HepG2 (cell line): ENCODE measurements at regions not wholly inside any gene's neighbourhood (a gene's known extent, or its start where the extent isn't known, plus 50 kb on each side); places are given as distances from the start of the nearest gene placed in this dataset.

Source experiments
- ATAC-seq: fragments of 200-7000 bp; cut with Tn5 transposase; 3 replicates; pipeline ENCODE4 v1.9.1; 2020; ENCODE audit warnings: mild to moderate bottlenecking, moderate library complexity
- BruUV-seq: library from RNA; stranded (reverse); fragments of 400-500 nt; replicated peaks from 2 replicates; lab custom pipeline; 2021; lab: Mats Ljungman, UMichigan
- CTCF ChIA-PET: fragments of 300-600 bp; formaldehyde crosslinking; extraction: SDS; loops from one replicate; lab custom pipeline; 2021; ENCODE audit warnings: low total read pairs, inconsistent platforms, low intra/inter-chr PET ratio; lab: Yijun Ruan, JAX
- POLR2A ChIA-PET: fragments of 350-600 bp; sonication (Branson Sonifier 250); formaldehyde crosslinking; loops from one replicate; lab custom pipeline; 2020; ENCODE audit warnings: antibody characterized with exemption, inconsistent platforms; lab: Yijun Ruan, JAX
- DNase-seq: peaks from one replicate; pipeline ENCODE4 v3.0.0-alpha.2; 2015; ENCODE audit warnings: low spot score
- FAIRE-seq: peaks from 3 replicates; lab custom pipeline; 2011; peaks lifted over from hg19 to GRCh38; lab: Jason Lieb, UNC
- H2AFZ ChIP-seq: one replicate; pipeline ENCODE4 v1.6.1; 2011; ENCODE audit warnings: low read length, inconsistent platforms
- H3K27ac ChIP-seq: fragments of 300-600 bp; 3 replicates; pipeline ENCODE4 v1.8.0; 2011; ENCODE audit warnings: mixed run types, mild to moderate bottlenecking, mixed read lengths, low read length, inconsistent platforms; ENCODE audit not compliant: insufficient read depth; ENCODE audit errors: extremely low read length
- H3K27me3 ChIP-seq, 2 experiments: fragments of 200-600 bp in 1 of 2; 2 replicates in 1 of 2; 3 replicates in 1 of 2; pipeline versions ENCODE4 v1.6.0 to v1.8.0; 2011; ENCODE audit warnings: low read length in 2 of 2, mild to moderate bottlenecking in 2 of 2, moderate library complexity in 2 of 2, inconsistent platforms in 1 of 2; ENCODE audit not compliant: insufficient read depth in 2 of 2, control insufficient read depth in 1 of 2
- H3K36me3 ChIP-seq, 2 experiments: fragments of 200-600 bp in 1 of 2; replicated peaks in 1 of 2; 2 replicates in 1 of 2; 3 replicates in 1 of 2; pipeline versions ENCODE4 v1.5.1 to v1.8.0; 2011; ENCODE audit warnings: low read length in 2 of 2, inconsistent platforms in 1 of 2; ENCODE audit not compliant: insufficient read depth in 2 of 2, control insufficient read depth in 1 of 2
- H3K4me1 ChIP-seq: 2 replicates; pipeline ENCODE4 v1.5.1; 2012; ENCODE audit warnings: low read length, inconsistent platforms; ENCODE audit not compliant: insufficient read depth
- H3K4me2 ChIP-seq: 2 replicates; pipeline ENCODE4 v1.6.0; 2011; ENCODE audit warnings: low read depth, low read length, inconsistent platforms
- H3K4me3 ChIP-seq, 3 experiments: fragments of 200-600 bp in 1 of 3; sonication (generic), shearing (Covaris generic) in 1 of 3; replicated peaks in 1 of 3; 2 replicates each; pipeline ENCODE4 v1.5.1; 2011 to 2016; ENCODE audit warnings: low read length in 3 of 3, inconsistent platforms in 2 of 3, low read depth in 2 of 3, mild to moderate bottlenecking in 2 of 3, control low read depth in 1 of 3, mixed read lengths in 1 of 3; ENCODE audit not compliant: insufficient read depth in 1 of 3
- H3K79me2 ChIP-seq: one replicate; pipeline ENCODE4 v1.6.1; 2011; ENCODE audit warnings: low read length, inconsistent platforms; ENCODE audit not compliant: insufficient read depth
- H3K9ac ChIP-seq: 2 replicates; pipeline ENCODE4 v1.6.0; 2011; ENCODE audit warnings: mild to moderate bottlenecking, low read depth, low read length, inconsistent platforms; ENCODE audit not compliant: insufficient read depth
- H3K9me3 ChIP-seq: 2 replicates; pipeline ENCODE4 v1.5.1; 2012; ENCODE audit warnings: mild to moderate bottlenecking, low read length
- H4K20me1 ChIP-seq: 2 replicates; pipeline ENCODE4 v1.6.0; 2011; ENCODE audit warnings: inconsistent platforms, mild to moderate bottlenecking, low read length, moderate library complexity; ENCODE audit not compliant: insufficient read depth
- ATRX ChIP-seq: sonication (generic); formaldehyde crosslinking; IDR thresholded peaks from 2 replicates; pipeline ENCODE4 v1.4.0; 2020; ENCODE audit warnings: missing genetic modification reagents, borderline replicate concordance
- CBX2 ChIP-seq, 2 experiments: fragments of 200-600 bp in 1 of 2; sonication (generic); formaldehyde crosslinking in 1 of 2; IDR thresholded peaks; 2 replicates each; pipeline versions ENCODE4 v1.7.0 to v1.8.1; 2018 to 2022; ENCODE audit warnings: low read depth in 2 of 2, low read length in 1 of 2, mild to moderate bottlenecking in 1 of 2, missing genetic modification reagents in 1 of 2
- DPF2 ChIP-seq: sonication (generic); formaldehyde crosslinking; IDR thresholded peaks from 2 replicates; pipeline ENCODE4 v1.4.0; 2020; ENCODE audit warnings: mild to moderate bottlenecking, low read depth, missing genetic modification reagents, borderline replicate concordance
- FOSL1 ChIP-seq: sonication (generic); formaldehyde crosslinking; IDR thresholded peaks from 2 replicates; pipeline ENCODE4 v1.9.0; 2021; ENCODE audit warnings: missing genetic modification reagents, borderline replicate concordance
- MTA1 ChIP-seq: sonication (generic); formaldehyde crosslinking; IDR thresholded peaks from 2 replicates; pipeline ENCODE4 v1.4.0; 2020; ENCODE audit warnings: missing genetic modification reagents, mild to moderate bottlenecking, borderline replicate concordance
- NR1H2 ChIP-seq: sonication (generic); formaldehyde crosslinking; IDR thresholded peaks from 2 replicates; pipeline ENCODE4 v1.8.1; 2022; ENCODE audit warnings: low read depth, missing genetic modification reagents, borderline replicate concordance
- POLR2A ChIP-seq, 2 experiments: IDR thresholded peaks; 2 replicates each; pipeline ENCODE4 v1.6.1; 2011; ENCODE audit warnings: low read depth in 2 of 2, low read length in 2 of 2, mild to moderate bottlenecking in 1 of 2, moderate library complexity in 1 of 2; ENCODE audit not compliant: insufficient read depth in 1 of 2
- RELA ChIP-seq: sonication (generic); formaldehyde crosslinking; IDR thresholded peaks from 2 replicates; pipeline ENCODE4 v1.4.0; 2020; ENCODE audit warnings: missing genetic modification reagents
- SMYD3 ChIP-seq: sonication (generic); formaldehyde crosslinking; IDR thresholded peaks from 2 replicates; pipeline ENCODE4 v1.8.1; 2023; ENCODE audit warnings: mild to moderate bottlenecking, missing genetic modification reagents
- SRF ChIP-seq: IDR thresholded peaks from 2 replicates; pipeline ENCODE4 v1.6.1; 2011; ENCODE audit warnings: mild to moderate bottlenecking, low read depth, low read length, moderate library complexity
- TGIF2 ChIP-seq: IDR thresholded peaks from 2 replicates; pipeline ENCODE4 v1.6.1; 2016; ENCODE audit warnings: control low read depth, missing compliant biosample characterization
- ZNF484 ChIP-seq: sonication (generic); formaldehyde crosslinking; IDR thresholded peaks from 2 replicates; pipeline ENCODE4 v1.5.1; 2020; ENCODE audit warnings: mild to moderate bottlenecking, low read depth, missing genetic modification reagents, borderline replicate concordance
- ZNF552 ChIP-seq: sonication (generic); formaldehyde crosslinking; IDR thresholded peaks from 2 replicates; pipeline ENCODE4 v1.9.0; 2022; ENCODE audit warnings: missing genetic modification reagents, mild to moderate bottlenecking, borderline replicate concordance
- ZNF563 ChIP-seq: sonication (generic); formaldehyde crosslinking; IDR thresholded peaks from 2 replicates; pipeline ENCODE4 v1.8.0; 2022; ENCODE audit warnings: mild to moderate bottlenecking, moderate library complexity, missing genetic modification reagents
- ZNF616 ChIP-seq: sonication (generic); formaldehyde crosslinking; IDR thresholded peaks from 2 replicates; pipeline ENCODE4 v1.5.0; 2020; ENCODE audit warnings: low read depth, mild to moderate bottlenecking, missing genetic modification reagents
- ZNF629 ChIP-seq: sonication (generic); formaldehyde crosslinking; conservative IDR thresholded peaks from 2 replicates; pipeline ENCODE4 v1.5.0; 2020; ENCODE audit warnings: missing genetic modification reagents
- ZNF652 ChIP-seq: IDR thresholded peaks from 2 replicates; pipeline ENCODE4 v1.6.1; 2016; ENCODE audit warnings: low read depth, borderline replicate concordance
- ZNF670 ChIP-seq: sonication (generic); formaldehyde crosslinking; IDR thresholded peaks from 2 replicates; pipeline ENCODE4 v1.8.0; 2022; ENCODE audit warnings: mild to moderate bottlenecking, missing genetic modification reagents, borderline replicate concordance
- ZNF790 ChIP-seq: sonication (generic); formaldehyde crosslinking; IDR thresholded peaks from 2 replicates; pipeline ENCODE4 v1.8.0; 2022; ENCODE audit warnings: missing genetic modification reagents, mild to moderate bottlenecking, borderline replicate concordance
- ZNF841 ChIP-seq: sonication (generic); formaldehyde crosslinking; IDR thresholded peaks from 2 replicates; pipeline ENCODE4 v1.8.1; 2023; ENCODE audit warnings: missing genetic modification reagents, borderline replicate concordance
- ZSCAN31 ChIP-seq: sonication (generic); formaldehyde crosslinking; IDR thresholded peaks from 2 replicates; pipeline ENCODE4 v1.5.0; 2020; ENCODE audit warnings: low read depth, mild to moderate bottlenecking, missing genetic modification reagents
- WGBS: methylation state at CpG from one replicate; pipeline ENCODE4 v1.1.6; 2017; ENCODE audit warnings: low lambda C conversion rate; 5-methylcytosine and 5-hydroxymethylcytosine counted together
- in situ Hi-C: cut with HindIII; loops from 2 replicates; pipeline ENCODE4 v1.10.0; 2017; ENCODE audit warnings: low pct_unique_long_range_greater_than_20kb; ENCODE audit not compliant: extremely low pct_ligation_motif_present
- intact Hi-C: fragments of 100-400 bp; cut with micrococcal nuclease; formaldehyde crosslinking; loops from one replicate; pipeline ENCODE4 v1.10.0; 2022; ENCODE audit not compliant: unreplicated experiment
- TF ChIP-seq, protein P1 (sequence below): sonication (generic); formaldehyde crosslinking; IDR thresholded peaks from 2 replicates; pipeline ENCODE4 v1.4.0; 2020; ENCODE audit warnings: missing genetic modification reagents
- TF ChIP-seq, protein P2 (sequence below): sonication (generic); formaldehyde crosslinking; IDR thresholded peaks from 2 replicates; pipeline ENCODE4 v1.4.0; 2020; ENCODE audit warnings: missing genetic modification reagents, borderline replicate concordance

DNA sequence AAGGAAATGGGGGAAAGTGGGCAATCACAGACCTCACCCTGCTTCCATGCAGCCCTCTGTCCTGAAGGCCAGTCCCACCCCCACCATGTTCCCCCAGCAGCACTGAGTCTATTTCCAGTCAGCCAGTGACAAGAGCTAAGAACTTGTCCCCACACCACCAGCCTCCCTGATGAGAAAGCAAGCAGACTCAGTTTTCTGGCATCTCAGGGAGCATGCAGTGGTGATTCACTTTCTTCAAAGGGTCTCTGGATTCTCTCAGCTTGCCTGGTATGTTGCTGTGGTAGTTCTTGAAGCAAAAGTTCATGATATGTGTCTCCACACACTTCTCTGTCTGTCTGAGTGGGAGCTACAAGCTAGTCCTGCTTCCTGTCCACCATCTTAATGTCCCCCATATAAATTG is 799.9 kb upstream of the TYRP1 start (continued):
- TF ChIP-seq, protein P1, sequence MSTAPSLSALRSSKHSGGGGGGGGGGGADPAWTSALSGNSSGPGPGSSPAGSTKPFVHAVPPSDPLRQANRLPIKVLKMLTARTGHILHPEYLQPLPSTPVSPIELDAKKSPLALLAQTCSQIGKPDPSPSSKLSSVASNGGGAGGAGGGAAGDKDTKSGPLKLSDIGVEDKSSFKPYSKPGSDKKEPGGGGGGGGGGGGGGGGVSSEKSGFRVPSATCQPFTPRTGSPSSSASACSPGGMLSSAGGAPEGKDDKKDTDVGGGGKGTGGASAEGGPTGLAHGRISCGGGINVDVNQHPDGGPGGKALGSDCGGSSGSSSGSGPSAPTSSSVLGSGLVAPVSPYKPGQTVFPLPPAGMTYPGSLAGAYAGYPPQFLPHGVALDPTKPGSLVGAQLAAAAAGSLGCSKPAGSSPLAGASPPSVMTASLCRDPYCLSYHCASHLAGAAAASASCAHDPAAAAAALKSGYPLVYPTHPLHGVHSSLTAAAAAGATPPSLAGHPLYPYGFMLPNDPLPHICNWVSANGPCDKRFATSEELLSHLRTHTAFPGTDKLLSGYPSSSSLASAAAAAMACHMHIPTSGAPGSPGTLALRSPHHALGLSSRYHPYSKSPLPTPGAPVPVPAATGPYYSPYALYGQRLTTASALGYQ (CRISPR knock-in tag) = no peak
- no peak for TF ChIP-seq ZNF790
- TF ChIP-seq POLR2A (IDR thresholded peaks at IDR 0.05; ENCODE audit: insufficient read depth in 1 of 2, low read depth in 2 of 2, low read length in 2 of 2) = no peak
- no peak for TF ChIP-seq ZNF629 (CRISPR knock-in tag)
- TF ChIP-seq SRF = no peak
- TF ChIP-seq TGIF2 (CRISPR knock-in tag) = no peak
- TF ChIP-seq MTA1 (CRISPR knock-in tag) = no peak
- no peak for TF ChIP-seq RELA (CRISPR knock-in tag)
- no peak for TF ChIP-seq ZNF563 (CRISPR knock-in tag)
- no peak for TF ChIP-seq SMYD3 (CRISPR knock-in tag)
- no peak for TF ChIP-seq ZNF841 (CRISPR knock-in tag)
- no peak for TF ChIP-seq ATRX
- no peak for TF ChIP-seq ZSCAN31 (CRISPR knock-in tag)

DNA sequence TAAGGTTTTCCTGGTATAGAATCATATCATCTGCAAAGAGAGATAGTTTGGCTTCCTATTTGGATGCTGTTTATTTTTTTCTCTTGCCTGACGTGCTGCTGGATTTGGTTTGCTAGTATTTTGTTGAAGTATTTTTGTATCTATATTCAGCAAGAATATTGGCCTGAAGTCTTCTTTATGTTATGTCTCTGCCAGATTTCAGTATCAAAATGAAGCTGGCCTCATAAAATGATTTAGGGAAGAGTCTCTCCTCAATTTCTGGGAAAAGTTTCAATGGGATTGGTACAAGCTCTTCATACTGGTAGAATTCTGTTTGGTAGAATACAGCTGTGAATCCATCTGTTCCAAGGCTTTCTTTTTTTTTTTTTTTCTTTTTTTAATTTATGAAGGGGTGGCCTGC is 799.0 kb upstream of the TYRP1 start:
- in situ Hi-C loops (no loop called here), intact Hi-C loops (no loop called here)
- ChIA-PET CTCF (no interaction called here), POLR2A (no interaction called here)
- Histone ChIP-seq H3K27me3 (no peaks in the 10 kb centered on the region), H3K36me3 (no peaks in the 10 kb centered on the region), H3K4me1 (no peaks in the 10 kb centered on the region), H3K4me3 (no peak overlapping the region), H3K9me3 (peaks cover 74% of the 10 kb centered on the region), H2AFZ (no peak overlapping the region), H3K27ac (no peak overlapping the region), H3K4me2 (no peak overlapping the region), H4K20me1 (no peaks in the 10 kb centered on the region), H3K9ac (no peak overlapping the region), H3K79me2 (no peaks in the 10 kb centered on the region)
- no TSS peak for BruUV-seq
- 0% methylated on average over 1 of the region's 1 CpG for WGBS
- DNase-seq = no peak
- FAIRE-seq = no peak
- ATAC-seq = no peak
- no peak for TF ChIP-seq NR1H2 (CRISPR knock-in tag)
- no peak for TF ChIP-seq CBX2 (IDR thresholded peaks at IDR 0.05; ENCODE audit: low read depth, low read length)
- no peak for TF ChIP-seq CBX2 (CRISPR knock-in tag; IDR thresholded peaks at IDR 0.05; ENCODE audit: low read depth)
- TF ChIP-seq, protein P2, sequence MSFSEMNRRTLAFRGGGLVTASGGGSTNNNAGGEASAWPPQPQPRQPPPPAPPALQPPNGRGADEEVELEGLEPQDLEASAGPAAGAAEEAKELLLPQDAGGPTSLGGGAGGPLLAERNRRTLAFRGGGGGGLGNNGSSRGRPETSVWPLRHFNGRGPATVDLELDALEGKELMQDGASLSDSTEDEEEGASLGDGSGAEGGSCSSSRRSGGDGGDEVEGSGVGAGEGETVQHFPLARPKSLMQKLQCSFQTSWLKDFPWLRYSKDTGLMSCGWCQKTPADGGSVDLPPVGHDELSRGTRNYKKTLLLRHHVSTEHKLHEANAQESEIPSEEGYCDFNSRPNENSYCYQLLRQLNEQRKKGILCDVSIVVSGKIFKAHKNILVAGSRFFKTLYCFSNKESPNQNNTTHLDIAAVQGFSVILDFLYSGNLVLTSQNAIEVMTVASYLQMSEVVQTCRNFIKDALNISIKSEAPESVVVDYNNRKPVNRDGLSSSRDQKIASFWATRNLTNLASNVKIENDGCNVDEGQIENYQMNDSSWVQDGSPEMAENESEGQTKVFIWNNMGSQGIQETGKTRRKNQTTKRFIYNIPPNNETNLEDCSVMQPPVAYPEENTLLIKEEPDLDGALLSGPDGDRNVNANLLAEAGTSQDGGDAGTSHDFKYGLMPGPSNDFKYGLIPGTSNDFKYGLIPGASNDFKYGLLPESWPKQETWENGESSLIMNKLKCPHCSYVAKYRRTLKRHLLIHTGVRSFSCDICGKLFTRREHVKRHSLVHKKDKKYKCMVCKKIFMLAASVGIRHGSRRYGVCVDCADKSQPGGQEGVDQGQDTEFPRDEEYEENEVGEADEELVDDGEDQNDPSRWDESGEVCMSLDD (CRISPR knock-in tag) = no peak
- no peak for TF ChIP-seq DPF2 (CRISPR knock-in tag)
- no peak for TF ChIP-seq FOSL1
- no peak for TF ChIP-seq ZNF652 (CRISPR knock-in tag)
- no peak for TF ChIP-seq ZNF670 (CRISPR knock-in tag)
- no peak for TF ChIP-seq ZNF616 (CRISPR knock-in tag)
- TF ChIP-seq ZNF552 (CRISPR knock-in tag) = no peak
- TF ChIP-seq ZNF484 (CRISPR knock-in tag) = no peak
